Endothelial cell of umbilical vein (primary cell): ENCODE measurements at regions not wholly inside any gene's neighbourhood (a gene's known extent, or its start where the extent isn't known, plus 50 kb on each side); places are given as distances from the start of the nearest gene placed in this dataset.

Experiments
- BruUV-seq: library from RNA; stranded (reverse); fragments of 400-500 nt; replicated peaks from 2 replicates; lab custom pipeline; 2021; lab: Mats Ljungman, UMichigan
- CTCF ChIA-PET: fragments of 300-600, 350-600 bp; sonication (Branson Sonifier 250); formaldehyde crosslinking; loops from one replicate; lab custom pipeline; 2021; ENCODE audit warnings: antibody characterized with exemption, inconsistent platforms; lab: Charles Lee
- POLR2A ChIA-PET: fragments of 300-600, 350-600 bp; sonication (Branson Sonifier 250); formaldehyde crosslinking; loops from one replicate; lab custom pipeline; 2021; ENCODE audit warnings: antibody characterized with exemption, inconsistent platforms; lab: Charles Lee
- DNase-seq: peaks from one replicate; pipeline ENCODE4 v3.0.0-alpha.2; 2011; ENCODE audit warnings: low read depth, low spot score
- FAIRE-seq: peaks from 2 replicates; lab custom pipeline; 2011; peaks lifted over from hg19 to GRCh38; lab: Jason Lieb, UNC
- H2AFZ ChIP-seq: 2 replicates; pipeline ENCODE4 v1.6.0; 2012; ENCODE audit warnings: low read depth, low read length, control low read depth, inconsistent platforms
- H3K27ac ChIP-seq: 2 replicates; pipeline ENCODE4 v1.5.1; 2011; ENCODE audit warnings: low read depth, mild to moderate bottlenecking, control low read depth, low read length, moderate library complexity; ENCODE audit not compliant: insufficient read depth
- H3K27me3 ChIP-seq, 2 experiments: 2 replicates each; pipeline versions ENCODE4 v1.6.0 to v1.6.1; 2011; ENCODE audit warnings: low read length in 2 of 2, mixed read lengths in 1 of 2; ENCODE audit not compliant: control insufficient read depth in 2 of 2, insufficient read depth in 2 of 2
- H3K36me3 ChIP-seq, 2 experiments: 2 replicates in 1 of 2; 3 replicates in 1 of 2; pipeline ENCODE4 v1.5.1; 2011; ENCODE audit warnings: low read length in 2 of 2, mild to moderate bottlenecking in 1 of 2, moderate library complexity in 1 of 2; ENCODE audit not compliant: control insufficient read depth in 2 of 2, insufficient read depth in 2 of 2; ENCODE audit errors: extremely low read depth in 1 of 2
- H3K4me1 ChIP-seq: 3 replicates; pipeline ENCODE4 v1.5.1; 2011; ENCODE audit warnings: mild to moderate bottlenecking, low read length; ENCODE audit not compliant: control insufficient read depth, insufficient read depth; ENCODE audit errors: extremely low read depth
- H3K4me2 ChIP-seq: 2 replicates; pipeline ENCODE4 v1.6.1; 2011; ENCODE audit warnings: low read length, control low read depth, mixed read lengths; ENCODE audit not compliant: insufficient read depth
- H3K4me3 ChIP-seq, 3 experiments: fragments of 200-600 bp in 1 of 3; sonication (generic), shearing (Covaris generic) in 1 of 3; replicated peaks in 1 of 3; 2 replicates each; pipeline ENCODE4 v1.5.1; 2011 to 2016; ENCODE audit warnings: control low read depth in 3 of 3, low read length in 3 of 3, mild to moderate bottlenecking in 2 of 3, inconsistent platforms in 1 of 3, low read depth in 1 of 3, moderate library complexity in 1 of 3; ENCODE audit not compliant: insufficient read depth in 1 of 3
- H3K79me2 ChIP-seq: 2 replicates; pipeline ENCODE4 v1.6.0; 2012; ENCODE audit warnings: low read length, inconsistent platforms; ENCODE audit not compliant: control insufficient read depth, insufficient read depth
- H3K9ac ChIP-seq: replicated peaks from 2 replicates; pipeline ENCODE3; 2011; ENCODE audit warnings: low read length, control low read depth; ENCODE audit not compliant: insufficient read depth; ENCODE audit errors: extremely low read depth
- H3K9me1 ChIP-seq: replicated peaks from 3 replicates; pipeline ENCODE4 v1.6.0; 2011; ENCODE audit warnings: mild to moderate bottlenecking, low read length; ENCODE audit not compliant: control insufficient read depth, insufficient read depth; ENCODE audit errors: extremely low read depth
- H3K9me3 ChIP-seq: replicated peaks from 2 replicates; pipeline ENCODE4 v1.5.1; 2012; ENCODE audit warnings: low read length, inconsistent platforms; ENCODE audit not compliant: control insufficient read depth, insufficient read depth
- H4K20me1 ChIP-seq: replicated peaks from 2 replicates; pipeline ENCODE3; 2011; ENCODE audit warnings: mild to moderate bottlenecking, low read length; ENCODE audit not compliant: control insufficient read depth, insufficient read depth; ENCODE audit errors: extremely low read depth
- EZH2 ChIP-seq: IDR thresholded peaks from 2 replicates; pipeline ENCODE4 v1.6.1; 2012; ENCODE audit warnings: borderline replicate concordance, low read depth, mild to moderate bottlenecking, moderate library complexity, low read length, inconsistent platforms; ENCODE audit not compliant: severe bottlenecking
- FOS ChIP-seq: IDR thresholded peaks from 2 replicates; pipeline ENCODE4 v1.6.1; 2011; ENCODE audit warnings: mild to moderate bottlenecking, low read length, moderate library complexity, borderline replicate concordance; ENCODE audit not compliant: insufficient read depth
- GATA2 ChIP-seq: IDR thresholded peaks from 2 replicates; pipeline ENCODE4 v1.7.0; 2011; ENCODE audit warnings: low read depth, mild to moderate bottlenecking, moderate library complexity, mixed read lengths, low read length; ENCODE audit not compliant: insufficient read length, insufficient read depth
- JUN ChIP-seq: IDR thresholded peaks from 2 replicates; pipeline ENCODE4 v1.6.1; 2011; ENCODE audit warnings: borderline replicate concordance, low read depth; ENCODE audit not compliant: insufficient read length, insufficient read depth
- MYC ChIP-seq: IDR thresholded peaks from one replicate; pipeline ENCODE4 v1.6.1; 2011; ENCODE audit warnings: mild to moderate bottlenecking, low read depth, low read length
- POLR2A ChIP-seq: IDR thresholded peaks from 2 replicates; pipeline ENCODE4 v1.6.1; 2012; ENCODE audit warnings: low read depth, mild to moderate bottlenecking, control low read depth, low read length
- POLR2AphosphoS5 ChIP-seq: IDR thresholded peaks from 2 replicates; pipeline ENCODE4 v1.6.1; 2012; ENCODE audit warnings: low read depth, mild to moderate bottlenecking, control low read depth, low read length, moderate library complexity; ENCODE audit not compliant: insufficient read depth
- dilution Hi-C: fragments of 300-500 bp; cut with MboI; formaldehyde crosslinking; loops from one replicate; pipeline ENCODE4 v1.15.0; 2019; ENCODE audit warnings: low sequenced_read_pairs; ENCODE audit not compliant: extremely low pct_ligation_motif_present
- intact Hi-C: fragments of 100-400 bp; cut with micrococcal nuclease; formaldehyde crosslinking; loops from one replicate; pipeline ENCODE4 v1.10.0; 2022
- TF ChIP-seq, protein P1 (sequence below), 2 donors: IDR thresholded peaks; 1 replicate in 1 of 2; 2 replicates in 1 of 2; pipeline ENCODE4 v1.5.1; 2011; ENCODE audit warnings: low read length in 2 of 2, mild to moderate bottlenecking in 2 of 2, moderate library complexity in 2 of 2, control low read depth in 1 of 2, inconsistent platforms in 1 of 2, low read depth in 1 of 2; ENCODE audit not compliant: insufficient read depth in 1 of 2; ENCODE audit errors: extremely low read depth in 1 of 2
- TF ChIP-seq, protein P2 (sequence below): IDR thresholded peaks from 2 replicates; pipeline ENCODE4 v1.6.1; 2011; ENCODE audit not compliant: insufficient read depth, insufficient read length

DNA sequence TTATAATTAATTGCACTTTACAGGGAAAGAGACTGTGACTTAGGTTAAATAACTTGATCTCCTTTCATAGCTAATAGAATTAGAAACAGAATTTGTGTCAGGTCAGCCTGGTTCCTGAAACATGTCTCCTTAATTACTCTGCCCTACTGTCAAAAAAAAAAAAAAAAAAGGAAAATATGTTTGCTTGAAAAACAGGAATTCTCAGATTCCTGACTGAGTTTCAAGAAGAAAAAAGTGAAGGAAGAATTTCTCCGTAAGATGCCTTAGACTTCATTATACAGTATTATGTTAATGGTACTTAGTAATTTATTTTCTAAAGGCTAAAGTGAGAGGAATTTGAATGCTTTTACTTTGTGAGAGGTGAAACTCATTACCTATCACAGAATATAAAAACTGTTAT lies 118.4 kb upstream of the REG3G start:
- H3K9me1 ChIP-seq = no peaks in the 10 kb centered on the region
- no peaks in the 10 kb centered on the region for H3K27me3 ChIP-seq
- FAIRE-seq = no peak
- H4K20me1 ChIP-seq = no peaks in the 10 kb centered on the region
- no peaks in the 10 kb centered on the region for H3K4me1 ChIP-seq
- H3K9ac ChIP-seq = no peak overlapping the region
- no TSS peak for BruUV-seq
- H3K4me2 ChIP-seq = no peak overlapping the region
- no peak overlapping the region for H2AFZ ChIP-seq
- H3K4me3 ChIP-seq = no peak overlapping the region
- intact Hi-C loops = no loop called here
- no peaks in the 10 kb centered on the region for H3K79me2 ChIP-seq
- no peak for TF ChIP-seq POLR2A
- TF ChIP-seq, protein P1, sequence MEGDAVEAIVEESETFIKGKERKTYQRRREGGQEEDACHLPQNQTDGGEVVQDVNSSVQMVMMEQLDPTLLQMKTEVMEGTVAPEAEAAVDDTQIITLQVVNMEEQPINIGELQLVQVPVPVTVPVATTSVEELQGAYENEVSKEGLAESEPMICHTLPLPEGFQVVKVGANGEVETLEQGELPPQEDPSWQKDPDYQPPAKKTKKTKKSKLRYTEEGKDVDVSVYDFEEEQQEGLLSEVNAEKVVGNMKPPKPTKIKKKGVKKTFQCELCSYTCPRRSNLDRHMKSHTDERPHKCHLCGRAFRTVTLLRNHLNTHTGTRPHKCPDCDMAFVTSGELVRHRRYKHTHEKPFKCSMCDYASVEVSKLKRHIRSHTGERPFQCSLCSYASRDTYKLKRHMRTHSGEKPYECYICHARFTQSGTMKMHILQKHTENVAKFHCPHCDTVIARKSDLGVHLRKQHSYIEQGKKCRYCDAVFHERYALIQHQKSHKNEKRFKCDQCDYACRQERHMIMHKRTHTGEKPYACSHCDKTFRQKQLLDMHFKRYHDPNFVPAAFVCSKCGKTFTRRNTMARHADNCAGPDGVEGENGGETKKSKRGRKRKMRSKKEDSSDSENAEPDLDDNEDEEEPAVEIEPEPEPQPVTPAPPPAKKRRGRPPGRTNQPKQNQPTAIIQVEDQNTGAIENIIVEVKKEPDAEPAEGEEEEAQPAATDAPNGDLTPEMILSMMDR (IDR thresholded peaks at IDR 0.05; ENCODE audit: extremely low read depth in 1 of 2, insufficient read depth in 1 of 2, low read depth in 1 of 2, low read length in 2 of 2) = no peak
- no peak for TF ChIP-seq EZH2
- no peak for TF ChIP-seq POLR2AphosphoS5
- no peak for TF ChIP-seq GATA2
- no peak for TF ChIP-seq MYC
- no peak for TF ChIP-seq FOS
- TF ChIP-seq, protein P2, sequence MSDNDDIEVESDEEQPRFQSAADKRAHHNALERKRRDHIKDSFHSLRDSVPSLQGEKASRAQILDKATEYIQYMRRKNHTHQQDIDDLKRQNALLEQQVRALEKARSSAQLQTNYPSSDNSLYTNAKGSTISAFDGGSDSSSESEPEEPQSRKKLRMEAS = no peak
- no peak for TF ChIP-seq JUN
- dilution Hi-C loops = no loop called here
- CTCF ChIA-PET = no interaction called here
- POLR2A ChIA-PET = interaction anchor here (0.7 kb wide), 1 partner anchor 316 kb away, joined by 5 read pairs; no protein-coding TSS in a partner anchor
- no peak overlapping the region for H3K27ac ChIP-seq
- no peak for DNase-seq
- no peaks in the 10 kb centered on the region for H3K36me3 ChIP-seq
- H3K9me3 ChIP-seq = no peaks in the 10 kb centered on the region
